HG03565 (cell line): ENCODE measurements at regions not wholly inside any gene's neighbourhood (a gene's known extent, or its start where the extent isn't known, plus 50 kb on each side); places are given as distances from the start of the nearest gene placed in this dataset.

ENCODE experiments used
- ATAC-seq: cut with Tn5 transposase; IDR thresholded peaks from one replicate; pipeline ENCODE4 v1.9.1; 2021; ENCODE audit warnings: mild to moderate bottlenecking, moderate library complexity; ENCODE audit not compliant: unreplicated experiment

DNA sequence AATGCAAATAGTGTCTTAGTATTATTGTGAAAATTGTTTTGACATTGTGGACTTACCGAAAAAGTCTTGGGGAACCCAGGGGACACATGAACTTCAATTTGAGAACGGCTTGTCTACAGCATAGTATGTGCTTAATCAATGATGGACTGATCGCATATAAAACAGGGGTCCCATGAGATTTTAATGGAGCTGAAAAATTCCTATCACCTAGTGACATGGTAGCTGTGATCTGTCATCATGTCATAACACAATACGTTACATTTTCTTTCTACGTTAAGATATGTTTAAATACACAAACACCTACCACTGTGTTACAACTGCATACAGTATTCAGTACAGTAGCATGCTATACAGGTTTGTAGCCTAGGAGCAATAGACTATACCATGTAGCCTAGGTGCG is 153.3 kb upstream of the FOXD3 start:
- no peak for ATAC-seq

DNA sequence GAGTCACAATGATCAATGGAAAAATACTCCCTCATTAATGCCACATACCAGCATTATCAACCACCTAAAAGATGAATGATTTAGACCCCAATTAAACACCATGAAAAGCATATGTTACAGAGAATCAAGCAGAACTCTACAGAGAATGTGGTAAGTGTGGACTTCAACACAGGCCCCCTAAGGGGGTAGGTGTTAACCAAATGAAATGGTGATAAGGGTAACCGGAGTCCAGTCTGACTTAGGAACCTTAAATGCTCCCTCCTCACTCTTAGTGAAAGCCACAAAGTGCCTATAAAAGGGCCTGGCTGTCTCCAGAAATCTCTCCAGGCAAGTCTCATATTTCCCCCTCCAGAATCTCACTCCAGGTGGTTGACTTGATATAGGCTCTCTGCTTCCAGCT is 149.2 kb upstream of the FOXD3 start:
- no peak for ATAC-seq

DNA sequence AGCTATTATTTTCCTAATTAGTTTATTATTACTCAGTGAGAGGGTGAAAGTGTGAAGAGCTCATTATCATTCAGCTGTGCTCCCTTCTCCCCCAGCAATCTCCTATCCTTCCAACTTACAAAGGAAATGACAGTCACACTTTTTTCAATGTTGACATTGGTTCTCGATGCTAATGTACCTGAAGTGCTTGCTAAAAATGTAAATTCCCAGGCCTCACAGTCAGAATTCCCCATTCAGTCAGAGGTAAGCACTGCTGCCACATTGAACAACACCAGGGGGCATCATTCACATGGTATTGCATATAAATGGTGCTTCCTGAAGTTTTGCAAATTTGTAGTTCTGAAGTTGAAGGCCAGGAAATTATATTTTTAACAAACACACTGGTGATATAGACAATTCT is 132.7 kb upstream of the FOXD3 start:
- ATAC-seq = no peak

DNA sequence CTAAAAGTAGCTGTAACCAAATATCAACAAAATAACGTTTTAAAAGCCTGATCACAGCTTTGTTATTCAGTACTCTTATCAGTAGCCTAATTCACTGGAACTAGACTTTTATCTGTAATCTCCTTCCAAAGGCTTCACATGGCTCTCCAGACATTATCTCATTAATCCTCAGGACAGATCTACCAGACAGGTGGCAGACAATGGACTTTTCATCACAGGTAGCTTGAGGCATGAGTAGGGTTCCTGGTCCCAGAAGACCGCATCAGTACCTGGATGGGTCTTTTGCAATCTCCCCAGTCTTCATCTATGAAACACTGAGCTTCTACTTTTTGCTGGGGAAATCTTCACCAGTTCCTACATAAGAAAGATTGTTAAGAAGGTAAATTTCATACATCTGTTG is 132.2 kb upstream of the FOXD3 start:
- no peak for ATAC-seq

DNA sequence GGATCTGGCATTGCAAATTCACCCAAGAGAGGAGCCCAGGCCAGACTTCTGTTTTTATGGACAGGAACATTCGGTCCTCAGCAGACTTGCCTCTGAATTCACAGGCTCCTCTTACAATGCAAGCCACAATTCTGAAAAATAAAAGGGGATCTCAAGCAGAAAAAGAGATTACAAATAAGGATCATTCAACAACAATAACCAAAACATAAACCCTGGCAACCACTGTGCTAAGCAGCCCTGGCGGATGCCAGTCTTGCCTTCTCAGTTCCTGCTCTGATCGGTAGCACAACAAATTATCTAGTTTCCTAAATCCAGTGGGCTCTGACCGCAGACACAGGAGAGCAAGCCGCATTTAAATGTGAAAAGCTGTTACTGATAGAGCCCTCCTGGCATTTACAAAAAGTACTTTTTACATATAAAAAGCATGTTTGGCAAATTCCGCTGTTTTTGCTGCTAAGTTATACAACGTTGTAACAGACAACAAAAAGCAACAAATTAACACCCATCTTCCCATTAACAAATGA is 123.4 kb upstream of the FOXD3 start:
- ATAC-seq = no peak

DNA sequence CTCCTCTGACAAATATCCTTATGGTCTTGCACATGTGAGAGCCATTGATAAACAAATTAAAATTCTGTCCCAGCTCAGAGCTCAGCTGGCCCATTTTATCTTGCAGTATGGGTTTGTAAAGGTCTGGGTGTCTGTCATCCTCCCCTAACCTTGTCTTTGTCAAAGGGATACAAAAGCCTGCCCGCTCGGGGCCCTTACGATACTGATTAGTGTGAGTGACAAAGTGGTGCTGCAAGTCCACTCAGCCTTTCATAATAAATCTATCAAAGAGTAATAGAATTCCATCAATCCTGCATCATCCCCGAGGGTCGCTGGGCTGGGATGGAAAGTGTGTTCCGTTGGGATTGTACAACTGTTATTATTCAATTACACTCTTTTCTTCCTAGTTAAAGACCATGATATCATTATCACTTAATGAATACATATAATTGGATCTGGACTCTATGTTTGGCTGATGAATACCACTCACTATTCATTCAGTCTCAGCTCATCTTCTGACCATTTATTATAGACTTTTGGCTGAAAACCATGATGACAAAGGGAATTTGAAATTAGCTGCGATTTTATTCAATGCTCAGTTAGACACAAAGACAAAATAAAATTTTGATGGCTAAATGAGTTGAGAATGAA is 122.5 kb upstream of the FOXD3 start:
- no peak for ATAC-seq

DNA sequence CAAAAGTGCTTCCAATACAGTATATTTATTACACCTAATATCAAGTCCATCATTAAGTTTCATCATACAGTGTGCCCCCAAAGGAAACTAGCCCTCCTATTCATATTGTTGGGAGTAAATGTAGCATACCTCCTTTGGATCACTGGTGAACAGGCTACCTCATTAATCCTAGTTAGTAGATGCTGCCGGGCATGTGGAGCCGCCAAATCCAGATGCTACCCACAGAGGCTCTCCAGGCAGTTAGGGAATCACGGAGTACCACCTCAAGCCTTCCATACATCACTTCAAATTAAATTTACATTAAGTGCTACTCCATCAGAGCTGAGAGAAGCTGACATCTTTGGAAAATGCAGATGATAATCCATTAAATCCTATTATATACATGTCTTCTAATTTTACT is 121.7 kb upstream of the FOXD3 start:
- no peak for ATAC-seq

DNA sequence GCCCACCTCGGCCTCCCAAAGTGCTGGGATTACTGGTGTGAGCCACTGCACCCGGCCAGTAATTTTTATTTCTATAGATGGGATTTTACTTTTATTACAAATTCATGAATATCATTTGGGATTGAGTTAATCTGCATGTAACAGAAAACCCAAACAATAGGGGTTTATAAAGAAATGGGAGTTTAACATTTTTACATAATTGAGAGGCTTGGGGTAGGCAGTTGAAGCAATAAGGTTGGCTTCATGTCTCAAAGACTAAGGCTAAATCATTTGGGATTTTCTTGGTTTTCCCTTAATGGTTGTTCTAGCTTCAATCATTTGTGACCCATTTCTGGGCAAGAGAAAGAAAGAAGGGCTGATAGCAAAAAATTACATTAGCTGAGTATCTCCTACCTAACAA is 118.7 kb upstream of the FOXD3 start:
- ATAC-seq = no peak

DNA sequence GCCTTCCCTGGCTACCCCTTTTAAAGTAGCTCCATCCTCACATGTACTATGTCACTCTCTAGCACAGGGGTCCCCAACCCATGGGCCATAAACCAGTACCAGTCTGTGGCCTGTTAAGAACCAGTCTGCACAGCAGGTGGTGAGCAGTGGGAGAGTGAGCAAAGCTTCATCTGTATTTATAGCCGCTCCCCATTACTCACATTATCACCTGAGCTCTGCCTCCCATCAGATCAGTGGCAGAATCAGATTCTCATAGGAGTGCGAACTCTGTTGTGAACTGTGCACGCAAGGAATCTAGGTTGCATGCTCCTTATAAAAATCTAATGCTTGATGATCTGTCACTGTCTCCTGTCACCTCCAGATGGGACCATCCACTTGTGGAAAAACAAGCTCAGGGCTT is 116.6 kb upstream of the FOXD3 start:
- no peak for ATAC-seq

DNA sequence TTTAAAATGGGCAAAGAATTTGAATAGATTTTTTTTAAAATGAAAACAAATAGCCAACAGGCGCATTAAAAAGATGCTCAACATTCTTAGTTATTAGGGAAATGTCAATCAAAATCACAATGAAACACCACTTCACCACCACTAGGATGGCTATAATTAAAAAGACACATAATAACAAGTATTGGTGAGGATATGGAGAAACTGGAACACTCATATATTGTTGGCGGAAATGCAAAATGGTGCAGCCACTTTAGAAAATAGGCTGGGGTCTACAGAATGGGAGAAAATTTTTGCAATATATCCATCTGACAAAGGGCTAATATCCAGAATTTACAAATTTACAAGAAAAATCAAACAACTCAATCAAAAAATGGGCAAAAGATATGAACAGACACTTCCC is 107.8 kb upstream of the FOXD3 start:
- ATAC-seq = no peak

DNA sequence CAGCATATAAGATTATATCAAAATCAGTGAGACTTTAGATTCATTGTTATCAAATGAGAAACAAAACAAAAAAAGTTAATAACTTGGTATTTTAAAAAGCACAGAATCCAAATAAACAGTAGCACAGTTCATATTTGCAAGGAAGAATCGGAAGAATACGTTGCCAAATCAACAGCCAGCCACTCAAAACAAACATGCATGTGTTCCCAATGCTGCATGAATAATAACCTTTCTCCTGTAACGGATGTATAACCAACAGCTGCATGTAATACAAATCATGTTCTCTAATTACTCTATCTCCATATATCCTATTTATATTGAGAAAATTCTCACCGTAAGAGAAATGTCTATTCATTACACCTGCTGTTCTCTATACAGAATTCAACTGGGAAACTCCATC is 98.9 kb upstream of the FOXD3 start:
- ATAC-seq = no peak

DNA sequence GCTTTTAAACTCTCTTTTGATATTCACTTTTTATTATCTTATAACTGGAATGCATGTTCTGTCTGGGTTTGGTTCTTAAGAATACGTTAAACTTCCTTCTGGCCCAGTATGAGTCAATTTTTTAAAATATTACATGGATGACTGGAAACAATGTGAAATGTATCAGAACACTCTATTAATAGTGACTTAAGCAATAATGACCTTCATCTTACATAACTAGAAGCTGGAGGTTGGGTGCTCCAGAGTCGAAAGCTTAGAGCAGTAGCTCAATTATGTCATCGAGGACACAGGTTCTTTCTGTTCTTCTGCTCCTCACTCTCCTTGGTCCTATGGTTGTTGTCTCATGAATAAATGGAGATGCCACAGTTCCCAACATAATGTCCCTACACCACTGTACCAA is 91.6 kb upstream of the FOXD3 start:
- no peak for ATAC-seq

DNA sequence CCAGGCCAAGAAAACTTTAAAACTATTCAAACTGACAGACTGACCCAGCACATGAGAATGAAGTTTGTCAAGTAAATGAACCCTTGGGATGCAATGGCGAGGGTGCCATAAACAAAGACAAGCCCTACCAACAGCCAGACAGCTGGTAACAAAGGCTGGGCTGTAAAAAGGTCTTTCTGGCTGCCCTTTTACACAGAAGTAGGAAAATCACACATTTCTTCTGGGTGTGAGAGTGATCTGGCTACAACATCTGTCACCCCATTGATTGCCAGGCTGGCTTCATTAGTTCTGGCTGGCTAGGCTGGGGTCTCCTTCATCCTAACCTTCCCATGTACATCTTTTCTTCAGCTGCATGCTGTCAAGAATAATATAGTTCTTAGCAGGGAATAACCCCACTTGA is 83.6 kb upstream of the FOXD3 start:
- no peak for ATAC-seq

DNA sequence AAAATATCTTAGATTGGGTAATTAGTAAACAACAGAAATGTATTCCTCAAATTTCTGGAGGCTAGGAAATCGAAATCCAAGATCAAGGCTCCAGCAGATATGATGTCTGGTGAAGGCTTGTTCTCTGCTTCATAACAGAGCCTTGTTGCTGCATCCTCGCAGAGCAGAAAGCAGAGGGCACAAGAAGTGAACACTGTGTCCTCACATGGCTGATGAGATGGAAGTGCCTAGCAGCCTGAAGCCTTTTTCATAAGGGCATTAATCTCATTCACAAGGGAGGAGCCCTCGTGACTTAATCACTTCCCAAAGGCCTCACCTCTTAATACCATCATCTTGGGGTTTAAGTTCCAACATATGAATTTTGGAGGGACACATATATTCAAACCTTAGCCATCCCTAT is 77.2 kb upstream of the FOXD3 start:
- ATAC-seq = no peak

DNA sequence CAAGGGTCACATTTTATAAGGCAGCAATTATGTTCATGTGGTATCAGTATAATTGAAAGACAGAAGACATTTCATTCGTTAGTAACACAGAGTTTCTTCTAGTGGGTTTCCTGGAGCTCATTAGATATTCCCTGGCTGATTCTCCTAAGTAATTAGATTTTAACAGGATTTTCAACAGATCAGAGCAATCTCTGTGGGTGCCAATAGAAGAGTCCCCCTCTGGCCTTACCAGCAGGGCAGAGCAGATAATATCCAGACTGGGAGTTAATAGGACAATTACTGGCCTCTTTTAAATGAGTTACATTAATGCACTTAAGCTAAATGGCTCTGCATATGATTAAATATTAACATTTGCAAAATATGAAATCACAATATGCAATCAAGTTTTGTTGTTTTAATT is 74.2 kb upstream of the FOXD3 start:
- ATAC-seq = no peak

DNA sequence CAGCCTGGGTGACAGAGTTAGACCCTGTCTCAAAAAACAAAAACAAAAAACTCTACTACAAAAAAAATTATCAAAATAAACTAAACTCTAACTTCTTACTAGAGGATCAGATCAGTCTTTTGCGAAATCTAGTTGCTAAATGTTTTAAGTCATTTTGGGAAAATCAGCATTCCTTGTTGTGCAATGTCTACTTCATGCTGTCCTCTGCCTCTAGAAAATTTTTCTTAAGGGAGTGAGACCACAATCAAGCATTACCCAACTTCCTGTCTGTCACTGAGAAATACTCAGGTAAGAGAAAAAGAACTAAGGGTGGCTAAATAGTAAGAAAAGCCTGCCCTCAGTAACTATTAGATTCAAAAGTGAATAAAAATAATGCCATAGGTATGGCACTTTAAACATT is 67.2 kb upstream of the FOXD3 start:
- ATAC-seq = no peak

DNA sequence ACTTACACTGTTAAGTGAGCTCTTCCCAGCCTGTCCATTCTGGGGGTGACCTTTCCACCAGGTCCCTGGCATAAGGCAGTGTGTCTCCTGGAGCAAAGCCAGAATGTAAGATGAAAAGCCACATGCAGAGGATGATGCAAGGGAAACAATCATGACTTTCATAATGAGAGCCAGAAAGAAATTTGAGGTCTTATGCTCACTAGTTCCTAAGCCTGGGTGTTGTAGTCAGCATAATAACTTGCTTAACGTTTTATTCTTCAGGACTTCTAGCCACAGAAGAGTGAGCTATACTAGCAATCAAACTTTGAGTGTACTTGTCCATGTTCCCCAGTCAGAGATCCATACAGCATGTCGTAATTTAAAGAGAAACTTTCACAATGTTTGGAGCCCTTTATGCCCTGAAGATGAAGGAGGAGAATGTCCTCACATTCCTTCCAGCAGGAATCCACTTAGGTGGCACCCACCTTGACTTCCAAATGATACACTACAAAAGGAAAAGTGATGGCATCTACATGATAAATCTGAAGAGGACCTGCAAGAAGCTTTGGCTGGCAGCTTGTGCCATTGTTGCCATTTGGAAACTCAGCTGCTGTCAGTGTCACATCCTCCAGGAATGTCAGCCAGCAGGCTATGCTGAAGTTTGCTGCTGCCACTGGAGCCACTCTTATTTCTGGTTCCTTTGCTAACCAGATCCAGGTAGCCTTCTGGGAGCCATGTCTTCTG is 60.5 kb upstream of the FOXD3 start:
- ATAC-seq = no peak

DNA sequence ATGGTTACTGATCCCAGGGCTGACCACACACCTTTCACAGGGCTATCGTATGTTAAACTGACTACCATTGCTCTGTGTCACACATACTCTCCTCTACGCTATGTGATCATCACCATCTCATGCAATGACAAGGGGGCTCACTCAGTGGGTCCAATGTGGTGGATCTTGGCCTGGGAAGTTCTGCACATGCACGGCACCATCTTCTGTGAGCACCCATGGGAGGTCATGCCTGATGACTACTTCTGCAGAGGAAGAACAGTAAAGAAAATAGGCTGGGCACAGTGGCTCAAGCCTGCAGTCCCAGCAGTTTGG is 60.0 kb upstream of the FOXD3 start:
- ATAC-seq = no peak

DNA sequence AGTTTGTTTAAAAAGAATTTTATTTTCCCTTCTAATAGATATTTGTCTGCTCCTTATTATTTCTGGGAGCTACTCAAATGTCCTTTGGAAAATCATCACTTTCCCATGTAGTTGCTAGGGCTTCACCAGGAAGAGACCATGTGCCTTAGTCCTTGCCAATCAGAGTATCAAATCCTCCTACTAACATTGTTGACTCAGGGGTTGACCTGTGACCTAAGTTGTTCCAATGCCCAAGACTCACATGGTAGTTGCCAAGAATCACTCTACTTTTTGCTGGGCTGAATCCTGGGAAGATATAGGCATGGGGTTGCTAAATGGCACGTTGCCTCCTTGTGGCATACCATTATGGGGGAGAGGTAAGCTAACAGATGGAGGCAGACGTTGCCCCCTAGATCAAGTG is 58.2 kb upstream of the FOXD3 start:
- ATAC-seq = no peak

DNA sequence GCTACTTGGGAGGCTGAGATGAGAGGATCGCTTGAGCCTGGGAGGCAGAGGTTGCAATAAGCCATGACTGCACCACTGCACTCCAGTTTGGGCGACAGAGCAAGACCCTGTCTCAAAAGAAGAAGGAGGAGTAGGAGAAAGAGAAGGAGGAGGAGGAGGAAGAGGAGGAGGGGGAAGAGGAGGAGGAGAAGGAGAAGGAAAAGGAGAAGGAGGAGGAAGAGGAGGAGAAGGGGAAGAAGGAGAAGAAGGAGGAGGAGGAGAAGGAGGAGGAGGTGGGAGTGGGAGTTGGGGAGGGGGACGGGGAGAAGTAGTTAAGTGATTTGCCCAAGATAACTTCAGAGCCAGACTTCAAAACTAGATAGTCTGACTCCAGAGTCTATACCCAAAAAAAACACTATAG is 55.5 kb upstream of the FOXD3 start:
- no peak for ATAC-seq

DNA sequence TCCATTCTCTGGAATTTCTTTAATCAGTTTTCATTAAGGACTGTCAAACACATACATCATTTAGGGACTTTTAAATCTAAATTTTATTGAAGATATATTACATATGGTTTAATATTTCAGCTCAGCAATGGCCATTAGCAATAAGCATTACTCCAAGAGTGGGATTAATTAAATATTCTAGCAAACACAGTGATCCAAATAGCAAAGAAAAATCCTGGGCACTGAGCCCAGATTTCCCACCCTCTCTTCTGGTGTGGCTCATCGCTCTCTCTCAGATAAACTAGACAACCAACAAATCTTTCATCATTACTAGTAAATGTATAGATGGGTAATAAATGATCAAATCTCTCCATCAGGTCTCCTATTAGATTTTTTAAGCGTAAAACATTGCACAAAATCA is 53.5 kb upstream of the FOXD3 start:
- no peak for ATAC-seq

DNA sequence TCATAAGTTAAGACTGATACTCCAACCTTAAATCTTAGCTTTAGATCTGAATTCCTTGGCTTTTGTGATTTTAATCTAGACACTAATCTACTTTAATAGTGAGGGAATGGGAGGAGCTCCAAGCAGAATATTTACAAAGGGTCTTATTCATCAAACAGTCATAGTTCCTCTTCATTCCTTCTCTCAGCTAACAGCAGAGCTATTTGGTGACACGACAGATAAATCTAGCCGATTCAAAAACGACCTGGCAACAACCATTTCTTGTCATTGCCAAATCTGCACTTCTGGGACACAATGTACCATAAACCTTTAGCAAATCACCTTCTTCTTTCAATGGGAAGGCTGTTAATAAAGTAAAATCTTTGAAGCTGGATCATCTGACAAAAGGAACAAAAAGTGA is 52.8 kb upstream of the FOXD3 start:
- ATAC-seq = no peak
